ENCODE measurements at regions not wholly inside any gene's neighbourhood (a gene's known extent, or its start where the extent isn't known, plus 50 kb on each side); places are given as distances from the start of the nearest gene placed in this dataset.
"Not testable (repeated sequence)": the region's sequence is repeated elsewhere in the genome, so short reads cannot be mapped to it uniquely, and the experiment has no call there.

GRCh38 chr11:81280228-81280627 is 1453.4 kb downstream of the FAM181B start:
- H2BK120ac ChIP-seq (replicated peaks; ENCODE audit: low read depth, low read length); H4K91ac ChIP-seq (replicated peaks; ENCODE audit: insufficient read length, low read length); H3K23ac ChIP-seq (ENCODE audit: insufficient read length); H3K36me3 ChIP-seq (ENCODE audit: control insufficient read depth in 2 of 4, insufficient read depth in 4 of 4, low read length in 3 of 4); H3K27me3 ChIP-seq (replicated peaks in 1 of 4; ENCODE audit: control insufficient read depth in 3 of 4, extremely low read depth in 1 of 4, insufficient read depth in 3 of 4, low read length in 3 of 4); H3K14ac ChIP-seq (ENCODE audit: insufficient read length); H3K27ac ChIP-seq (ENCODE audit: low read depth, low read length); H2BK20ac ChIP-seq (ENCODE audit: low read length); H3K4me1 ChIP-seq (replicated peaks in 1 of 4; ENCODE audit: control insufficient read depth in 3 of 4, insufficient read depth in 4 of 4, low read length in 3 of 4); H3K4me2 ChIP-seq (ENCODE audit: insufficient read depth in 1 of 2, low read depth in 2 of 2, low read length in 2 of 2); H4K5ac ChIP-seq (ENCODE audit: insufficient read length, low read depth, low read length); H3K23me2 ChIP-seq (ENCODE audit: low read depth, low read length); H4K20me1 ChIP-seq (replicated peaks in 1 of 2; ENCODE audit: control insufficient read depth in 1 of 2, insufficient read depth in 2 of 2, low read length in 2 of 2); H3K56ac ChIP-seq (replicated peaks; ENCODE audit: insufficient read length, low read depth, low read length); POLR2A ChIA-PET (ENCODE audit: partially characterized antibody); H3K79me2 ChIP-seq (ENCODE audit: control insufficient read depth in 1 of 2, insufficient read depth in 2 of 2, low read length in 2 of 2); H2BK12ac ChIP-seq (ENCODE audit: low read depth, low read length); H2BK5ac ChIP-seq (ENCODE audit: low read depth, low read length); H3K18ac ChIP-seq (ENCODE audit: extremely low read depth, low read length); H2BK15ac ChIP-seq (ENCODE audit: low read length); H3K79me1 ChIP-seq (ENCODE audit: low read depth, low read length); H4K8ac ChIP-seq (ENCODE audit: extremely low read depth, insufficient read depth, low read length); DNase-seq (ENCODE audit: low read depth in 1 of 2, low spot score in 2 of 2); CTCF ChIA-PET (ENCODE audit: partially characterized antibody); H3K4me3 ChIP-seq (ENCODE audit: extremely low read depth in 1 of 4, insufficient read depth in 2 of 4, low read depth in 3 of 4, low read length in 4 of 4); H3K9ac ChIP-seq (replicated peaks in 1 of 4; ENCODE audit: extremely low read depth in 1 of 4, low read depth in 3 of 4, low read length in 3 of 4); FAIRE-seq; H3K4ac ChIP-seq (replicated peaks; ENCODE audit: insufficient read length, low read depth, low read length); H2AFZ ChIP-seq (ENCODE audit: low read length); H3K9me3 ChIP-seq (ENCODE audit: insufficient read depth in 2 of 2, low read depth in 1 of 2, low read length in 1 of 2); H2AK5ac ChIP-seq (ENCODE audit: low read depth, low read length): not testable (repeated sequence)
- WGBS, 2 experiments (ENCODE audit: extremely low coverage in 1 of 2, insufficient coverage in 1 of 2, insufficient read length in 1 of 2, insufficient replicate concordance in 2 of 2, low coverage in 1 of 2, low lambda C conversion rate in 2 of 2, missing lambda C conversion rate in 1 of 2) = 90% methylated on average over 1 of the region's 1 CpG; no CpG with 5 or more reads in 1 of the 2 experiments

Data from H1 (cell line).